Fibroblast of the aortic adventitia (primary cell): ENCODE measurements at regions not wholly inside any gene's neighbourhood (a gene's known extent, or its start where the extent isn't known, plus 50 kb on each side); places are given as distances from the start of the nearest gene placed in this dataset.

Source experiments
- DNase-seq: peaks from one replicate; pipeline ENCODE4 v3.0.0-alpha.2; 2010; ENCODE audit warnings: low read depth
- H3K4me3 ChIP-seq: 2 replicates; pipeline ENCODE4 v1.5.1; 2011; ENCODE audit warnings: low read depth, mild to moderate bottlenecking, control low read depth, low read length, moderate library complexity
- CTCF ChIP-seq: IDR thresholded peaks from 2 replicates; pipeline ENCODE4 v1.5.1; 2011; ENCODE audit warnings: mild to moderate bottlenecking, low read length, control low read depth, inconsistent platforms; ENCODE audit not compliant: insufficient read depth

- no peak overlapping the region for H3K4me3 ChIP-seq
- no peak for TF ChIP-seq CTCF
- DNase-seq, result no peak
These were observed 875.4 kb downstream of the ROBO2 start for GRCh38 chr3:77915336-77915735.

GRCh38 chr3:77917225-77917624 is 877.3 kb downstream of the ROBO2 start:
- TF ChIP-seq CTCF, result no peak
- no peak for DNase-seq

GRCh38 chr3:77919244-77919643 is 879.3 kb downstream of the ROBO2 start:
- H3K4me3 ChIP-seq, result no peak overlapping the region
- no peak for DNase-seq
- TF ChIP-seq CTCF, result no peak

More at GRCh38 chr3:77917225-77917624, 877.3 kb downstream of the ROBO2 start:
- H3K4me3 ChIP-seq, result no peak overlapping the region

- DNase-seq, result no peak
- H3K4me3 ChIP-seq, result no peak overlapping the region
- no peak for TF ChIP-seq CTCF
These were observed 891.5 kb downstream of the ROBO2 start for GRCh38 chr3:77931255-77932009.

GRCh38 chr3:77932926-77933325 is 893.0 kb downstream of the ROBO2 start:
- no peak for TF ChIP-seq CTCF
- DNase-seq, result no peak
- H3K4me3 ChIP-seq, result no peak overlapping the region

GRCh38 chr3:77933926-77934325 is 894.0 kb downstream of the ROBO2 start:
- no peak overlapping the region for H3K4me3 ChIP-seq
- no peak for TF ChIP-seq CTCF
- DNase-seq, result no peak

- no peak overlapping the region for H3K4me3 ChIP-seq
- DNase-seq, result no peak
- no peak for TF ChIP-seq CTCF
These were observed 895.5 kb downstream of the ROBO2 start for GRCh38 chr3:77935418-77935817.
